Choroid plexus epithelial cell (primary cell): ENCODE measurements at regions not wholly inside any gene's neighbourhood (a gene's known extent, or its start where the extent isn't known, plus 50 kb on each side); places are given as distances from the start of the nearest gene placed in this dataset.
A peak's percentile ranks its signal among the peaks of the same experiment; 100 is the strongest.

Experiments used
- DNase-seq: peaks from one replicate; pipeline ENCODE4 v3.0.0-alpha.2; 2010; ENCODE audit warnings: low read depth
- H3K4me3 ChIP-seq: 2 replicates; pipeline ENCODE4 v1.5.1; 2011; ENCODE audit warnings: low read depth, mild to moderate bottlenecking, control low read depth, low read length, moderate library complexity
- CTCF ChIP-seq: conservative IDR thresholded peaks from 2 replicates; pipeline ENCODE4 v1.5.1; 2011; ENCODE audit warnings: low read depth, mild to moderate bottlenecking, control low read depth, inconsistent platforms, low read length, moderate library complexity

GRCh38 chr11:112354364-112354763 is 93.7 kb upstream of the PLET1 start:
- TF ChIP-seq CTCF, result no peak
- no peak overlapping the region for H3K4me3 ChIP-seq
- no peak for DNase-seq

- DNase-seq, result peak; percentile 47
- TF ChIP-seq CTCF, result peak; percentile 47
- H3K4me3 ChIP-seq, result no peak overlapping the region
These were observed 95.1 kb upstream of the PLET1 start for GRCh38 chr11:112355726-112356125.

- DNase-seq, result no peak
- H3K4me3 ChIP-seq, result no peak overlapping the region
- TF ChIP-seq CTCF, result no peak
These were observed 96.8 kb upstream of the PLET1 start for GRCh38 chr11:112357488-112357887.

- no peak for TF ChIP-seq CTCF
- DNase-seq, result no peak
- no peak overlapping the region for H3K4me3 ChIP-seq
These were observed 100.7 kb upstream of the PLET1 start for GRCh38 chr11:112361396-112361795.

GRCh38 chr11:112363527-112363926 is 102.9 kb upstream of the PLET1 start:
- DNase-seq, result peak; percentile 73
- TF ChIP-seq CTCF, result no peak
- H3K4me3 ChIP-seq, result no peak overlapping the region

GRCh38 chr11:112364962-112365481 is 104.4 kb upstream of the PLET1 start:
- peak; percentile 99 for DNase-seq
- TF ChIP-seq CTCF, result peak; percentile 5
- no peak overlapping the region for H3K4me3 ChIP-seq

GRCh38 chr11:112366012-112366411 is 105.4 kb upstream of the PLET1 start:
- TF ChIP-seq CTCF, result no peak
- H3K4me3 ChIP-seq, result no peak overlapping the region

More at GRCh38 chr11:112366012-112366411, 105.4 kb upstream of the PLET1 start:
- DNase-seq, result no peak
